Right kidney (tissue), 1 donor: ENCODE measurements at regions not wholly inside any gene's neighbourhood (a gene's known extent, or its start where the extent isn't known, plus 50 kb on each side); places are given as distances from the start of the nearest gene placed in this dataset.

ENCODE experiments used
- DNase-seq: peaks from one replicate; pipeline ENCODE4 v3.0.0-alpha.2; 2016

- no peak for DNase-seq
These were observed 541.9 kb upstream of the CDH11 start for GRCh38 chr16:65663774-65664173.

GRCh38 chr16:65662256-65662655 is 540.4 kb upstream of the CDH11 start:
- DNase-seq = no peak

- DNase-seq = peak; percentile 38
These were observed 539.7 kb upstream of the CDH11 start for GRCh38 chr16:65661558-65661957.

GRCh38 chr16:65660390-65660789 is 538.5 kb upstream of the CDH11 start:
- no peak for DNase-seq

GRCh38 chr16:65659758-65660157 is 537.9 kb upstream of the CDH11 start:
- DNase-seq = no peak

GRCh38 chr16:65658787-65659220 is 536.9 kb upstream of the CDH11 start:
- no peak for DNase-seq

GRCh38 chr16:65658349-65658748 is 536.5 kb upstream of the CDH11 start:
- no peak for DNase-seq

GRCh38 chr16:65657556-65657955 is 535.7 kb upstream of the CDH11 start:
- no peak for DNase-seq

GRCh38 chr16:65657071-65657494 is 535.2 kb upstream of the CDH11 start:
- DNase-seq = no peak

- DNase-seq = no peak
These were observed 533.9 kb upstream of the CDH11 start for GRCh38 chr16:65655802-65656201.

GRCh38 chr16:65648101-65648500 is 526.2 kb upstream of the CDH11 start:
- no peak for DNase-seq

- no peak for DNase-seq
These were observed 523.0 kb upstream of the CDH11 start for GRCh38 chr16:65644821-65645220.

GRCh38 chr16:65641762-65642289 is 520.0 kb upstream of the CDH11 start:
- no peak for DNase-seq

GRCh38 chr16:65641049-65641761 is 519.3 kb upstream of the CDH11 start:
- DNase-seq = no peak

GRCh38 chr16:65634833-65635232 is 513.0 kb upstream of the CDH11 start:
- no peak for DNase-seq

- no peak for DNase-seq
These were observed 512.4 kb upstream of the CDH11 start for GRCh38 chr16:65634291-65634690.

GRCh38 chr16:65624666-65625065 is 502.8 kb upstream of the CDH11 start:
- DNase-seq = no peak

- DNase-seq = no peak
These were observed 502.4 kb upstream of the CDH11 start for GRCh38 chr16:65624229-65624628.

- no peak for DNase-seq
These were observed 501.0 kb upstream of the CDH11 start for GRCh38 chr16:65622871-65623270.

- DNase-seq = peak; percentile 21
These were observed 500.3 kb upstream of the CDH11 start for GRCh38 chr16:65622151-65622550.

GRCh38 chr16:65621640-65622039 is 499.8 kb upstream of the CDH11 start:
- DNase-seq = no peak

- no peak for DNase-seq
These were observed 497.7 kb upstream of the CDH11 start for GRCh38 chr16:65619606-65620005.

- no peak for DNase-seq
These were observed 497.1 kb upstream of the CDH11 start for GRCh38 chr16:65618931-65619330.

- no peak for DNase-seq
These were observed 496.5 kb upstream of the CDH11 start for GRCh38 chr16:65618333-65618732.
